ENCODE measurements at regions not wholly inside any gene's neighbourhood (a gene's known extent, or its start where the extent isn't known, plus 50 kb on each side); places are given as distances from the start of the nearest gene placed in this dataset.

DNA sequence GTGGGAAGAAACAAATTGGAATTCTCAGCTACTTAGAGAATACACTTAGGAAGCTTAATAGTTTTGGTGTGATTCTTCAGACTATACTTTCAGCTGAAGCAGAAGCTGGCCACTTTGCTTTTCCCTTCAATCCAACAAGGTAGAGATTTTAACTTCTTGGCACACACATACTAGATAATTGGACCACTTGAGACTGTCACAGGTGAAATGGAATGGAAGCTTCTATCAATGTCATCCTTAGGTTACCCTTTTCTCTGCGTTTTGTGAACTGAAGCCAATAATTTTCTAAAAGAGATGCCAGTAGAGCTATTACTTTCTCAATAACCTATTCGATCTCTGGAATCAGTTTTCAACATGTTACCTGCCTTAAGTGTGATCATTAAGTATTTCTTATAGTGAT, 405.3 kb downstream of the PCDH20 start:
- Histone ChIP-seq H3K36me3 (replicated peaks in 1 of 2; ENCODE audit: control insufficient read depth in 1 of 2, insufficient read depth in 2 of 2, low read length in 1 of 2) (no peaks in the 10 kb centered on the region), H3K79me2 (ENCODE audit: insufficient read depth) (no peaks in the 10 kb centered on the region), H2AFZ (ENCODE audit: low read depth) (no peak overlapping the region), H3F3A (replicated peaks; ENCODE audit: insufficient read depth) (no peaks in the 10 kb centered on the region), H3K4me3 (ENCODE audit: low read depth in 2 of 2, low read length in 1 of 2) (no peak overlapping the region), H3K9ac (no peak overlapping the region), H3K9me3 (no peaks in the 10 kb centered on the region), H3K27me3 (ENCODE audit: insufficient read depth) (no peaks in the 10 kb centered on the region), H3K9me2 (no peaks in the 10 kb centered on the region), H3K27ac (ENCODE audit: low read depth in 2 of 2, low read length in 1 of 2) (no peak overlapping the region), H4K20me1 (ENCODE audit: insufficient read depth) (no peaks in the 10 kb centered on the region), H3K4me1 (ENCODE audit: control insufficient read depth in 1 of 2, insufficient read depth in 2 of 2, low read depth in 1 of 2, low read length in 1 of 2) (no peaks in the 10 kb centered on the region), H3K4me2 (no peak overlapping the region)
- WGBS (ENCODE audit: low lambda C conversion rate), result 0% methylated on average over 2 of the region's 2 CpGs
- CTCF ChIA-PET, result interaction anchor here (0.6 kb wide), 1 partner anchor 7 kb away, joined by 3 read pairs; no protein-coding TSS in a partner anchor
- DNase-seq, result no peak
- TF ChIP-seq, protein P1, sequence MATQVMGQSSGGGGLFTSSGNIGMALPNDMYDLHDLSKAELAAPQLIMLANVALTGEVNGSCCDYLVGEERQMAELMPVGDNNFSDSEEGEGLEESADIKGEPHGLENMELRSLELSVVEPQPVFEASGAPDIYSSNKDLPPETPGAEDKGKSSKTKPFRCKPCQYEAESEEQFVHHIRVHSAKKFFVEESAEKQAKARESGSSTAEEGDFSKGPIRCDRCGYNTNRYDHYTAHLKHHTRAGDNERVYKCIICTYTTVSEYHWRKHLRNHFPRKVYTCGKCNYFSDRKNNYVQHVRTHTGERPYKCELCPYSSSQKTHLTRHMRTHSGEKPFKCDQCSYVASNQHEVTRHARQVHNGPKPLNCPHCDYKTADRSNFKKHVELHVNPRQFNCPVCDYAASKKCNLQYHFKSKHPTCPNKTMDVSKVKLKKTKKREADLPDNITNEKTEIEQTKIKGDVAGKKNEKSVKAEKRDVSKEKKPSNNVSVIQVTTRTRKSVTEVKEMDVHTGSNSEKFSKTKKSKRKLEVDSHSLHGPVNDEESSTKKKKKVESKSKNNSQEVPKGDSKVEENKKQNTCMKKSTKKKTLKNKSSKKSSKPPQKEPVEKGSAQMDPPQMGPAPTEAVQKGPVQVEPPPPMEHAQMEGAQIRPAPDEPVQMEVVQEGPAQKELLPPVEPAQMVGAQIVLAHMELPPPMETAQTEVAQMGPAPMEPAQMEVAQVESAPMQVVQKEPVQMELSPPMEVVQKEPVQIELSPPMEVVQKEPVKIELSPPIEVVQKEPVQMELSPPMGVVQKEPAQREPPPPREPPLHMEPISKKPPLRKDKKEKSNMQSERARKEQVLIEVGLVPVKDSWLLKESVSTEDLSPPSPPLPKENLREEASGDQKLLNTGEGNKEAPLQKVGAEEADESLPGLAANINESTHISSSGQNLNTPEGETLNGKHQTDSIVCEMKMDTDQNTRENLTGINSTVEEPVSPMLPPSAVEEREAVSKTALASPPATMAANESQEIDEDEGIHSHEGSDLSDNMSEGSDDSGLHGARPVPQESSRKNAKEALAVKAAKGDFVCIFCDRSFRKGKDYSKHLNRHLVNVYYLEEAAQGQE (IDR thresholded peaks at IDR 0.05; ENCODE audit: low read depth, low read length), result no peak
- TF ChIP-seq, protein P2, sequence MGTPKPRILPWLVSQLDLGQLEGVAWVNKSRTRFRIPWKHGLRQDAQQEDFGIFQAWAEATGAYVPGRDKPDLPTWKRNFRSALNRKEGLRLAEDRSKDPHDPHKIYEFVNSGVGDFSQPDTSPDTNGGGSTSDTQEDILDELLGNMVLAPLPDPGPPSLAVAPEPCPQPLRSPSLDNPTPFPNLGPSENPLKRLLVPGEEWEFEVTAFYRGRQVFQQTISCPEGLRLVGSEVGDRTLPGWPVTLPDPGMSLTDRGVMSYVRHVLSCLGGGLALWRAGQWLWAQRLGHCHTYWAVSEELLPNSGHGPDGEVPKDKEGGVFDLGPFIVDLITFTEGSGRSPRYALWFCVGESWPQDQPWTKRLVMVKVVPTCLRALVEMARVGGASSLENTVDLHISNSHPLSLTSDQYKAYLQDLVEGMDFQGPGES (IDR thresholded peaks at IDR 0.05; ENCODE audit: low read depth, low read length), result no peak
- TF ChIP-seq FOXM1 (IDR thresholded peaks at IDR 0.05; ENCODE audit: low read depth) (no peak), JUND (IDR thresholded peaks at IDR 0.05) (no peak), YY1 (IDR thresholded peaks at IDR 0.05; ENCODE audit: low read depth) (no peak), RAD21 (IDR thresholded peaks at IDR 0.05; ENCODE audit: low read length) (no peak), TCF12 (IDR thresholded peaks at IDR 0.05) (no peak), TAF1 (IDR thresholded peaks at IDR 0.05; ENCODE audit: borderline replicate concordance, low read depth, low read length) (no peak), EP300 (IDR thresholded peaks at IDR 0.05; ENCODE audit: borderline replicate concordance in 1 of 2, low read depth in 1 of 2, low read length in 1 of 2) (no peak), POLR2AphosphoS5 (IDR thresholded peaks at IDR 0.05; ENCODE audit: low read depth, low read length) (no peak), MXI1 (IDR thresholded peaks at IDR 0.05; ENCODE audit: low read depth, low read length) (no peak), EZH2phosphoT487 (IDR thresholded peaks at IDR 0.05; ENCODE audit: borderline replicate concordance, low read depth) (no peak), SMC3 (IDR thresholded peaks at IDR 0.05; ENCODE audit: low read depth, low read length) (no peak)
- TF ChIP-seq, protein P3, sequence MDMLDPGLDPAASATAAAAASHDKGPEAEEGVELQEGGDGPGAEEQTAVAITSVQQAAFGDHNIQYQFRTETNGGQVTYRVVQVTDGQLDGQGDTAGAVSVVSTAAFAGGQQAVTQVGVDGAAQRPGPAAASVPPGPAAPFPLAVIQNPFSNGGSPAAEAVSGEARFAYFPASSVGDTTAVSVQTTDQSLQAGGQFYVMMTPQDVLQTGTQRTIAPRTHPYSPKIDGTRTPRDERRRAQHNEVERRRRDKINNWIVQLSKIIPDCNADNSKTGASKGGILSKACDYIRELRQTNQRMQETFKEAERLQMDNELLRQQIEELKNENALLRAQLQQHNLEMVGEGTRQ (IDR thresholded peaks at IDR 0.05; ENCODE audit: borderline replicate concordance, low read depth, low read length), result no peak
- TF ChIP-seq, protein P4, sequence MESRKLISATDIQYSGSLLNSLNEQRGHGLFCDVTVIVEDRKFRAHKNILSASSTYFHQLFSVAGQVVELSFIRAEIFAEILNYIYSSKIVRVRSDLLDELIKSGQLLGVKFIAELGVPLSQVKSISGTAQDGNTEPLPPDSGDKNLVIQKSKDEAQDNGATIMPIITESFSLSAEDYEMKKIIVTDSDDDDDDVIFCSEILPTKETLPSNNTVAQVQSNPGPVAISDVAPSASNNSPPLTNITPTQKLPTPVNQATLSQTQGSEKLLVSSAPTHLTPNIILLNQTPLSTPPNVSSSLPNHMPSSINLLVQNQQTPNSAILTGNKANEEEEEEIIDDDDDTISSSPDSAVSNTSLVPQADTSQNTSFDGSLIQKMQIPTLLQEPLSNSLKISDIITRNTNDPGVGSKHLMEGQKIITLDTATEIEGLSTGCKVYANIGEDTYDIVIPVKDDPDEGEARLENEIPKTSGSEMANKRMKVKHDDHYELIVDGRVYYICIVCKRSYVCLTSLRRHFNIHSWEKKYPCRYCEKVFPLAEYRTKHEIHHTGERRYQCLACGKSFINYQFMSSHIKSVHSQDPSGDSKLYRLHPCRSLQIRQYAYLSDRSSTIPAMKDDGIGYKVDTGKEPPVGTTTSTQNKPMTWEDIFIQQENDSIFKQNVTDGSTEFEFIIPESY (IDR thresholded peaks at IDR 0.05; ENCODE audit: borderline replicate concordance, low read depth), result no peak
- POLR2A ChIA-PET, result no interaction called here

All from SK-N-SH (cell line).